ENCODE measurements at regions not wholly inside any gene's neighbourhood (a gene's known extent, or its start where the extent isn't known, plus 50 kb on each side); places are given as distances from the start of the nearest gene placed in this dataset.

GRCh38 chr2:126510356-126510755 lies 145.6 kb upstream of the GYPC start:
- FAIRE-seq (no peak), DNase-seq (ENCODE audit: low spot score) (no peak), ATAC-seq (no peak)
- Histone ChIP-seq H3K4me1 (ENCODE audit: insufficient read depth, low read length) (peaks cover 11% of the 10 kb centered on the region), H3K27ac (ENCODE audit: extremely low read length, insufficient read depth, low read length) (no peak overlapping the region), H4K20me1 (ENCODE audit: insufficient read depth, low read length) (no peaks in the 10 kb centered on the region), H3K9me3 (ENCODE audit: low read length) (no peaks in the 10 kb centered on the region), H3K4me2 (ENCODE audit: low read depth, low read length) (no peak overlapping the region), H3K27me3 (ENCODE audit: control insufficient read depth in 1 of 2, insufficient read depth in 2 of 2, low read length in 2 of 2) (no peaks in the 10 kb centered on the region), H2AFZ (ENCODE audit: low read length) (no peak overlapping the region), H3K4me3 (replicated peaks in 1 of 3; ENCODE audit: insufficient read depth in 1 of 3, low read depth in 2 of 3, low read length in 3 of 3) (no peak overlapping the region), H3K79me2 (ENCODE audit: insufficient read depth, low read length) (no peaks in the 10 kb centered on the region), H3K36me3 (replicated peaks in 1 of 2; ENCODE audit: control insufficient read depth in 1 of 2, insufficient read depth in 2 of 2, low read length in 2 of 2) (no peaks in the 10 kb centered on the region), H3K9ac (ENCODE audit: insufficient read depth, low read depth, low read length) (no peak overlapping the region)
- ChIA-PET CTCF (ENCODE audit: low intra/inter-chr PET ratio, low total read pairs) (no interaction called here), POLR2A (no interaction called here)
- TF ChIP-seq TRIM22 (IDR thresholded peaks at IDR 0.05) (no peak), ZFX (CRISPR knock-in tag; IDR thresholded peaks at IDR 0.05; ENCODE audit: low read depth) (no peak), CC2D1A (CRISPR knock-in tag; IDR thresholded peaks at IDR 0.05) (no peak), ELF1 (CRISPR knock-in tag; IDR thresholded peaks at IDR 0.05) (no peak), RERE (CRISPR knock-in tag; IDR thresholded peaks at IDR 0.05; ENCODE audit: low read depth) (no peak)
- WGBS (ENCODE audit: low lambda C conversion rate), result 3% methylated on average over 1 of the region's 1 CpG
- in situ Hi-C loops (cut with HindIII; ENCODE audit: extremely low pct_ligation_motif_present, low pct_unique_long_range_greater_than_20kb) (no loop called here), intact Hi-C loops (cut with micrococcal nuclease; ENCODE audit: unreplicated experiment) (no loop called here)
- BruUV-seq (replicated peaks), result no TSS peak

All from HepG2 (cell line).